Heart left ventricle (tissue), 16 donors: ENCODE measurements at regions not wholly inside any gene's neighbourhood (a gene's known extent, or its start where the extent isn't known, plus 50 kb on each side); places are given as distances from the start of the nearest gene placed in this dataset.

ENCODE experiments used
- ATAC-seq, 4 donors: fragments of 200-7000 bp; cut with Tn5 transposase; one replicate each; pipeline ENCODE4 v1.9.1; 2020 to 2022; ENCODE audit warnings: moderate library complexity in 4 of 4, mild to moderate bottlenecking in 3 of 4, moderate number of reproducible peaks in 1 of 4
- DNase-seq, 5 donors: peaks; one replicate each; pipeline ENCODE4 v3.0.0-alpha.2; 2020
- H3K27ac ChIP-seq, 12 donors: fragments of 200-600 bp; sonication (generic) in 4 of 12; one replicate each; pipeline versions ENCODE4 v1.5.0 to v1.8.0; 2016 to 2022; ENCODE audit warnings: mild to moderate bottlenecking in 2 of 12
- H3K27me3 ChIP-seq, 9 donors: fragments of 200-600 bp; sonication (generic) in 2 of 9; one replicate each; pipeline versions ENCODE4 v1.5.1 to v1.8.0; 2016 to 2022; ENCODE audit warnings: mild to moderate bottlenecking in 3 of 9
- H3K36me3 ChIP-seq, 9 donors: fragments of 200-600 bp; sonication (generic) in 2 of 9; one replicate each; pipeline versions ENCODE4 v1.5.0 to v1.8.0; 2018 to 2022; ENCODE audit warnings: mild to moderate bottlenecking in 2 of 9
- H3K4me1 ChIP-seq, 12 donors: fragments of 200-600 bp; sonication (generic) in 4 of 12; one replicate each; pipeline versions ENCODE4 v1.5.0 to v1.8.0; 2016 to 2022; ENCODE audit warnings: mild to moderate bottlenecking in 3 of 12
- H3K4me3 ChIP-seq, 12 donors: fragments of 200-600 bp; sonication (generic) in 4 of 12; one replicate each; pipeline versions ENCODE4 v1.5.0 to v1.8.0; 2017 to 2022; ENCODE audit warnings: mild to moderate bottlenecking in 9 of 12, moderate library complexity in 4 of 12
- H3K9me3 ChIP-seq, 12 donors: fragments of 200-600 bp; sonication (generic) in 4 of 12; one replicate each; pipeline versions ENCODE4 v1.5.0 to v1.8.0; 2016 to 2022; ENCODE audit warnings: mild to moderate bottlenecking in 1 of 12
- CTCF ChIP-seq, 12 donors: fragments of 200-600 bp; sonication (generic) in 4 of 12; IDR thresholded peaks; one replicate each; pipeline versions ENCODE4 v1.5.0 to v1.8.0; 2018 to 2022; ENCODE audit warnings: antibody characterized with exemption in 12 of 12, mild to moderate bottlenecking in 5 of 12
- POLR2A ChIP-seq, 2 donors: fragments of 450-650 bp; IDR thresholded peaks; one replicate each; pipeline ENCODE4 v1.6.1; 2017; ENCODE audit warnings: antibody characterized with exemption in 2 of 2, mild to moderate bottlenecking in 2 of 2, moderate library complexity in 2 of 2
- WGBS, 4 donors: extraction: QIAGEN DNeasy Blood & Tissue Kit in 2 of 4; methylation state at CpG; one replicate each; pipeline versions ENCODE4 v1.1.5 to v1.1.7; 2013 to 2018; 5-methylcytosine and 5-hydroxymethylcytosine counted together
- intact Hi-C, 10 donors: fragments of 100-400 bp; cut with DNase I; formaldehyde crosslinking; loops; one replicate each; pipeline versions ENCODE4 v1.11.1 to v1.14.2; 2022
- donor health status: ischemic (EF 13 %, LVEDD 7.1; RV severe dilation, severe dysfunction).
- donor health status: healthy with polysubstance abuse.
- donor health status: DM: no; HTN: yes; CAD: no.
- donor health status: DM: no; HTN: no; CAD: no.
- donor health status: ischemic (EF 25% LVEDD 6.9; RV normal size, moderate dysfunction).
- donor health status: ischemic (EF 25% LVEDD 5.7; RV mildly dilated, moderate dysfunction).
- donor health status: healthy.
- donor health status: DM: yes; HTN: yes; CAD: no.
- donor health status: ischemic (EF 35%, LVEDD 5.7; RV mildly dilated, moderate dysfunction).
- donor health status: nonischemic (EF 11% LVEDD 7.7; RV severe dilation, severe dysfunction).
- donor health status: DM: yes; HTN: yes; CAD: no.
- donor health status: PGD.
- donor health status: ischemic (EF 29% LVEDD 5.4; RV normal size, mild dysfunction).
- donor health status: nonischemic (EF 23%, LVEDD 6.1; RV moderate dilation, normal function).

- Histone ChIP-seq H3K9me3 (no peaks in the 10 kb centered on the region), H3K27me3 (no peaks in the 10 kb centered on the region), H3K36me3 (no peaks in the 10 kb centered on the region), H3K27ac (no peak overlapping the region), H3K4me3 (no peak overlapping the region), H3K4me1 (no peaks in the 10 kb centered on the region)
- 43 to 66% (median 45%) methylated on average over 2 of the region's 2 CpGs for WGBS, 4 donors
- TF ChIP-seq POLR2A (IDR thresholded peaks at IDR 0.05) (no peak), CTCF (IDR thresholded peaks at IDR 0.05) (no peak)
- DNase-seq (no peak), ATAC-seq (no peak)
- intact Hi-C loops = no loop called here
Measured at GRCh38 chr13:64992314-64992713, 2237.8 kb downstream of the PCDH9 start.

DNA sequence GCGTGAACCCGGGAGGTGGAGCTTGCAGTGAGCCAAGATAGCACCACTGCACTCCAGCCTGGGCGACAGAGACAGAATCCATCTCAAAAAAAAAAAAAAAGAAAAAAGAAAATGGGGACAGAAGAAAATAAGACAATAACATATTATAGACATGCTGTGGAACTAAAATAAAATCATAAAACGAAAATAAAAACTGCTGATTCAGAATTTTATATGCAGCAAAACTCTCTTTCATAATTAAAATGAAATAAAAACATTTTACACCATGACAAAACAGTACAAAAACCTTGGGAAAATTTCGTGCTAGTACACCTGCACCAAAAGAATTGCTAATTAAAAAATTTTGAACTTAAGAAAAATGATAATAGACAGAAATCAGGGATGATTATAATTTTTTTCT lies 2245.1 kb downstream of the PCDH9 start:
- H3K27ac ChIP-seq = no peak overlapping the region
- no peak overlapping the region for H3K4me3 ChIP-seq
- no peaks in the 10 kb centered on the region for H3K27me3 ChIP-seq
- H3K36me3 ChIP-seq = no peaks in the 10 kb centered on the region
- 49 to 57% (median 55%) methylated on average over 5 of the region's 5 CpGs for WGBS, 4 donors
- intact Hi-C loops = no loop called here
- H3K9me3 ChIP-seq = peaks cover 0 to 13% (median 0%) of the 10 kb centered on the region in 12 donors
- DNase-seq (no peak), ATAC-seq (no peak)
- H3K4me1 ChIP-seq = no peaks in the 10 kb centered on the region
- TF ChIP-seq POLR2A (IDR thresholded peaks at IDR 0.05) (no peak), CTCF (IDR thresholded peaks at IDR 0.05) (no peak)

GRCh38 chr13:64962404-64962803 lies 2267.7 kb downstream of the PCDH9 start:
- ATAC-seq (no peak), DNase-seq (no peak)
- H3K27me3 ChIP-seq = no peaks in the 10 kb centered on the region
- H3K4me3 ChIP-seq = no peak overlapping the region
- no peaks in the 10 kb centered on the region for H3K4me1 ChIP-seq
- WGBS, 4 donors = 69 to 79% (median 72%) methylated on average over 1 of the region's 1 CpG
- intact Hi-C loops = no loop called here
- H3K36me3 ChIP-seq = no peaks in the 10 kb centered on the region
- TF ChIP-seq POLR2A (IDR thresholded peaks at IDR 0.05) (no peak), CTCF (IDR thresholded peaks at IDR 0.05) (no peak)
- H3K9me3 ChIP-seq = peaks cover 0 to 10% (median 0%) of the 10 kb centered on the region in 12 donors
- H3K27ac ChIP-seq = no peak overlapping the region

- intact Hi-C loops = no loop called here
- Histone ChIP-seq H3K9me3 (peaks cover 0 to 3% (median 0%) of the 10 kb centered on the region in 12 donors), H3K27ac (no peak overlapping the region), H3K4me1 (no peaks in the 10 kb centered on the region), H3K27me3 (no peaks in the 10 kb centered on the region), H3K4me3 (no peak overlapping the region), H3K36me3 (no peaks in the 10 kb centered on the region)
- DNase-seq = no peak
- ATAC-seq = no peak
- WGBS, 4 donors = 93 to 97% (median 96%) methylated on average over 15 of the region's 15 CpGs
- TF ChIP-seq CTCF (IDR thresholded peaks at IDR 0.05) = no peak
- no peak for TF ChIP-seq POLR2A (IDR thresholded peaks at IDR 0.05)
Measured at GRCh38 chr13:64959276-64959675, 2270.9 kb downstream of the PCDH9 start.
